Neural cell (in vitro differentiated cells): ENCODE measurements at regions not wholly inside any gene's neighbourhood (a gene's known extent, or its start where the extent isn't known, plus 50 kb on each side); places are given as distances from the start of the nearest gene placed in this dataset.

Experiments
- H2AFZ ChIP-seq: fragments of 200-600, 300-800 bp; sonication (generic), shearing (Covaris generic); 2 replicates; pipeline ENCODE4 v1.6.0; 2014; ENCODE audit warnings: low read depth, mild to moderate bottlenecking, antibody characterized with exemption, low read length, moderate library complexity
- H3F3A ChIP-seq: fragments of 200-600 bp; shearing (Covaris generic); 2 replicates; pipeline ENCODE4 v1.6.1; 2016; ENCODE audit warnings: mild to moderate bottlenecking, moderate library complexity, mixed read lengths, antibody characterized with exemption, low read length; ENCODE audit not compliant: insufficient read depth, poor library complexity, severe bottlenecking
- H3K27ac ChIP-seq: fragments of 200-600, 300-800 bp; sonication (generic), shearing (Covaris generic); 2 replicates; pipeline ENCODE4 v1.5.1; 2014; ENCODE audit warnings: mild to moderate bottlenecking, low read length, moderate library complexity
- H3K27me3 ChIP-seq: fragments of 300-800, 200-600 bp; sonication (generic), shearing (Covaris generic); 2 replicates; pipeline ENCODE4 v1.6.0; 2014; ENCODE audit warnings: mild to moderate bottlenecking, low read depth, low read length, moderate library complexity; ENCODE audit not compliant: insufficient read depth
- H3K36me3 ChIP-seq: fragments of 300-800, 200-600 bp; sonication (generic), shearing (Covaris generic); 2 replicates; pipeline ENCODE4 v1.5.1; 2014; ENCODE audit warnings: mild to moderate bottlenecking, antibody characterized with exemption, low read length, moderate library complexity; ENCODE audit not compliant: insufficient read depth
- H3K4me2 ChIP-seq: fragments of 300-800, 200-600 bp; sonication (generic), shearing (Covaris generic); 2 replicates; pipeline ENCODE4 v1.6.0; 2014; ENCODE audit warnings: mild to moderate bottlenecking, low read length
- H3K4me3 ChIP-seq: fragments of 300-800, 200-600 bp; sonication (generic), shearing (Covaris generic); 2 replicates; pipeline ENCODE4 v1.5.1; 2014; ENCODE audit warnings: mild to moderate bottlenecking, low read length, moderate library complexity
- H3K79me2 ChIP-seq: fragments of 200-600 bp; shearing (Covaris generic); replicated peaks from 2 replicates; pipeline ENCODE4 v1.6.0; 2014; ENCODE audit warnings: mild to moderate bottlenecking, low read length, moderate library complexity; ENCODE audit not compliant: insufficient read depth
- H3K9ac ChIP-seq: fragments of 300-800, 200-600 bp; sonication (generic), shearing (Covaris generic); 2 replicates; pipeline ENCODE4 v1.6.1; 2016; ENCODE audit warnings: mild to moderate bottlenecking, low read length, mixed read lengths
- H3K9me2 ChIP-seq: fragments of 200-600 bp; shearing (Covaris generic); 2 replicates; pipeline ENCODE4 v1.6.1; 2016; ENCODE audit warnings: mild to moderate bottlenecking, low read length, mixed read lengths; ENCODE audit not compliant: insufficient read depth
- H3K9me3 ChIP-seq: fragments of 200-600, 300-800 bp; sonication (generic), shearing (Covaris generic); 2 replicates; pipeline ENCODE4 v1.6.1; 2016; ENCODE audit warnings: mild to moderate bottlenecking, mixed run types, low read length, moderate library complexity, mixed read lengths
- H4K20me1 ChIP-seq: fragments of 200-600 bp; shearing (Covaris generic); 2 replicates; pipeline ENCODE4 v1.6.1; 2016; ENCODE audit warnings: mild to moderate bottlenecking, mixed run types; ENCODE audit not compliant: insufficient read depth
- EP300 ChIP-seq: fragments of 450-650 bp; conservative IDR thresholded peaks from 2 replicates; pipeline ENCODE4 v1.6.1; 2014; ENCODE audit warnings: antibody characterized with exemption, mild to moderate bottlenecking, moderate library complexity; ENCODE audit not compliant: poor library complexity, severe bottlenecking
- EZH2 ChIP-seq: fragments of 200-600, 300-800 bp; shearing (Covaris generic), sonication (generic); IDR thresholded peaks from 2 replicates; pipeline ENCODE4 v1.6.1; 2014; ENCODE audit warnings: antibody characterized with exemption, low read length, borderline replicate concordance, mild to moderate bottlenecking; ENCODE audit not compliant: insufficient read depth, poor library complexity, severe bottlenecking
- MXI1 ChIP-seq: fragments of 450-650 bp; conservative IDR thresholded peaks from 2 replicates; pipeline ENCODE4 v1.6.1; 2014; ENCODE audit warnings: antibody characterized with exemption, mild to moderate bottlenecking; ENCODE audit not compliant: poor library complexity, severe bottlenecking
- POLR2AphosphoS5 ChIP-seq: IDR thresholded peaks from 2 replicates; pipeline ENCODE4 v1.6.1; 2012
- RAD21 ChIP-seq: fragments of 450-650 bp; conservative IDR thresholded peaks from 2 replicates; pipeline ENCODE4 v1.6.1; 2014; ENCODE audit warnings: antibody characterized with exemption, mild to moderate bottlenecking, moderate library complexity
- SMC3 ChIP-seq: fragments of 450-650 bp; conservative IDR thresholded peaks from 2 replicates; pipeline ENCODE4 v1.6.1; 2014; ENCODE audit warnings: antibody characterized with exemption, mild to moderate bottlenecking, moderate library complexity; ENCODE audit not compliant: poor library complexity
- TAF1 ChIP-seq: IDR thresholded peaks from 2 replicates; pipeline ENCODE4 v1.6.1; 2012; ENCODE audit warnings: low read depth
- TF ChIP-seq, protein P1 (sequence below): fragments of 450-650 bp; IDR thresholded peaks from 2 replicates; pipeline ENCODE4 v1.5.1; 2014; ENCODE audit warnings: antibody characterized with exemption, mild to moderate bottlenecking, moderate library complexity; ENCODE audit not compliant: poor library complexity, severe bottlenecking
- TF ChIP-seq, protein P2 (sequence below): IDR thresholded peaks from 2 replicates; pipeline ENCODE4 v1.6.1; 2012; ENCODE audit warnings: borderline replicate concordance

DNA sequence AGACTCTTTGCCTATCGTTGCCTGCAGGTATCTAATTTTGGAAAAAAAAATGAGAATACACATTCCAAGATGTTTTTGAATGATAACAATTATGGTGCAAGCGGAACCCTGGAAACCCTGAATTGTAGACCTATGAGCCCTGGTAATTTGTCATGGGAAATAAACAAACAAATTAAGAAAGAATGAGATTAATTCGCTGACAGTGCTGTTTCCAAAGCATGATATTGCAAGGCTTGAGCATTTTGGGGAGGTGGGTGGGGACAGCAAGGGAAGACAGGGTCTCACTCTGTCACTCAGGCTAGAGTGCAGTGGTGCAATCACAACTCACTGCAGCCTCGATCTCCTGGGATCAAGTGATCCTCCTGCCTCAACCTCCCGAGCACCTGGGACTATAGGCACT is 900.3 kb downstream of the IPMK start:
- Histone ChIP-seq H3K79me2 (no peaks in the 10 kb centered on the region), H3K4me2 (no peak overlapping the region), H3K9me2 (no peaks in the 10 kb centered on the region), H3K9ac (no peak overlapping the region), H3K4me3 (no peak overlapping the region), H3K27ac (no peak overlapping the region), H2AFZ (no peak overlapping the region), H3K9me3 (no peaks in the 10 kb centered on the region), H3K36me3 (no peaks in the 10 kb centered on the region), H3K27me3 (no peaks in the 10 kb centered on the region), H4K20me1 (no peaks in the 10 kb centered on the region), H3F3A (no peaks in the 10 kb centered on the region)
- TF ChIP-seq TAF1: no peak
- TF ChIP-seq EP300: no peak
- TF ChIP-seq POLR2AphosphoS5: no peak
- TF ChIP-seq, protein P1, sequence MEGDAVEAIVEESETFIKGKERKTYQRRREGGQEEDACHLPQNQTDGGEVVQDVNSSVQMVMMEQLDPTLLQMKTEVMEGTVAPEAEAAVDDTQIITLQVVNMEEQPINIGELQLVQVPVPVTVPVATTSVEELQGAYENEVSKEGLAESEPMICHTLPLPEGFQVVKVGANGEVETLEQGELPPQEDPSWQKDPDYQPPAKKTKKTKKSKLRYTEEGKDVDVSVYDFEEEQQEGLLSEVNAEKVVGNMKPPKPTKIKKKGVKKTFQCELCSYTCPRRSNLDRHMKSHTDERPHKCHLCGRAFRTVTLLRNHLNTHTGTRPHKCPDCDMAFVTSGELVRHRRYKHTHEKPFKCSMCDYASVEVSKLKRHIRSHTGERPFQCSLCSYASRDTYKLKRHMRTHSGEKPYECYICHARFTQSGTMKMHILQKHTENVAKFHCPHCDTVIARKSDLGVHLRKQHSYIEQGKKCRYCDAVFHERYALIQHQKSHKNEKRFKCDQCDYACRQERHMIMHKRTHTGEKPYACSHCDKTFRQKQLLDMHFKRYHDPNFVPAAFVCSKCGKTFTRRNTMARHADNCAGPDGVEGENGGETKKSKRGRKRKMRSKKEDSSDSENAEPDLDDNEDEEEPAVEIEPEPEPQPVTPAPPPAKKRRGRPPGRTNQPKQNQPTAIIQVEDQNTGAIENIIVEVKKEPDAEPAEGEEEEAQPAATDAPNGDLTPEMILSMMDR: no peak
- TF ChIP-seq EZH2: no peak
- TF ChIP-seq SMC3: no peak
- no peak for TF ChIP-seq RAD21

DNA sequence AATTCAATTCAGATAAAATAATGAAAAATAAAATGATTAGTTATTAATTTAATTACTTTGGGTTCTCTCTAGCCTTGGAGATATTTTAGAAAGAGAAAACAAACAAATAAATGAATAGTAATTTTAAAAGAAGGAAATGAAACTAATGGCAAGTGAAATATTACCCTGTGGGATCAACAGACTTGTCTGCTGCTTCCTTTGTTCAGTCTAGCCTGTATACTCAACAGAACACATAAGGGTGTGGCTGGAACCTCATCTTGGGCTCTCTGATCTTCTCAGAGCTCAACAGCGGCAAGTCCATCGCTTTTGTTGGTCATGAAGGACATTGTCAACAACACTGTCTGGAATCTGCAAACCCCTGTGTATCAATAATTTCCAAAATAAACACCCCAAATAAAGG is 904.9 kb downstream of the IPMK start:
- no peaks in the 10 kb centered on the region for H3K9me3 ChIP-seq
- H3K79me2 ChIP-seq: no peaks in the 10 kb centered on the region
- no peaks in the 10 kb centered on the region for H3K27me3 ChIP-seq
- H4K20me1 ChIP-seq: no peaks in the 10 kb centered on the region
- H3K4me3 ChIP-seq: no peak overlapping the region
- TF ChIP-seq MXI1: no peak
- no peak for TF ChIP-seq RAD21
- no peak for TF ChIP-seq EP300
- TF ChIP-seq, protein P1: no peak
- no peak for TF ChIP-seq SMC3
- no peak for TF ChIP-seq POLR2AphosphoS5
- TF ChIP-seq, protein P2, sequence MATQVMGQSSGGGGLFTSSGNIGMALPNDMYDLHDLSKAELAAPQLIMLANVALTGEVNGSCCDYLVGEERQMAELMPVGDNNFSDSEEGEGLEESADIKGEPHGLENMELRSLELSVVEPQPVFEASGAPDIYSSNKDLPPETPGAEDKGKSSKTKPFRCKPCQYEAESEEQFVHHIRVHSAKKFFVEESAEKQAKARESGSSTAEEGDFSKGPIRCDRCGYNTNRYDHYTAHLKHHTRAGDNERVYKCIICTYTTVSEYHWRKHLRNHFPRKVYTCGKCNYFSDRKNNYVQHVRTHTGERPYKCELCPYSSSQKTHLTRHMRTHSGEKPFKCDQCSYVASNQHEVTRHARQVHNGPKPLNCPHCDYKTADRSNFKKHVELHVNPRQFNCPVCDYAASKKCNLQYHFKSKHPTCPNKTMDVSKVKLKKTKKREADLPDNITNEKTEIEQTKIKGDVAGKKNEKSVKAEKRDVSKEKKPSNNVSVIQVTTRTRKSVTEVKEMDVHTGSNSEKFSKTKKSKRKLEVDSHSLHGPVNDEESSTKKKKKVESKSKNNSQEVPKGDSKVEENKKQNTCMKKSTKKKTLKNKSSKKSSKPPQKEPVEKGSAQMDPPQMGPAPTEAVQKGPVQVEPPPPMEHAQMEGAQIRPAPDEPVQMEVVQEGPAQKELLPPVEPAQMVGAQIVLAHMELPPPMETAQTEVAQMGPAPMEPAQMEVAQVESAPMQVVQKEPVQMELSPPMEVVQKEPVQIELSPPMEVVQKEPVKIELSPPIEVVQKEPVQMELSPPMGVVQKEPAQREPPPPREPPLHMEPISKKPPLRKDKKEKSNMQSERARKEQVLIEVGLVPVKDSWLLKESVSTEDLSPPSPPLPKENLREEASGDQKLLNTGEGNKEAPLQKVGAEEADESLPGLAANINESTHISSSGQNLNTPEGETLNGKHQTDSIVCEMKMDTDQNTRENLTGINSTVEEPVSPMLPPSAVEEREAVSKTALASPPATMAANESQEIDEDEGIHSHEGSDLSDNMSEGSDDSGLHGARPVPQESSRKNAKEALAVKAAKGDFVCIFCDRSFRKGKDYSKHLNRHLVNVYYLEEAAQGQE: no peak
- no peak for TF ChIP-seq TAF1
- TF ChIP-seq EZH2: no peak
- H3K4me2 ChIP-seq: no peak overlapping the region
- no peak overlapping the region for H2AFZ ChIP-seq
- H3F3A ChIP-seq: no peaks in the 10 kb centered on the region
- H3K9me2 ChIP-seq: no peaks in the 10 kb centered on the region
- no peaks in the 10 kb centered on the region for H3K36me3 ChIP-seq
- H3K27ac ChIP-seq: no peak overlapping the region
- no peak overlapping the region for H3K9ac ChIP-seq
